Retina (tissue), 1 donor: ENCODE measurements at regions not wholly inside any gene's neighbourhood (a gene's known extent, or its start where the extent isn't known, plus 50 kb on each side); places are given as distances from the start of the nearest gene placed in this dataset.

Source experiments
- DNase-seq: peaks from one replicate; pipeline ENCODE4 v3.0.0-alpha.2; 2016

DNA sequence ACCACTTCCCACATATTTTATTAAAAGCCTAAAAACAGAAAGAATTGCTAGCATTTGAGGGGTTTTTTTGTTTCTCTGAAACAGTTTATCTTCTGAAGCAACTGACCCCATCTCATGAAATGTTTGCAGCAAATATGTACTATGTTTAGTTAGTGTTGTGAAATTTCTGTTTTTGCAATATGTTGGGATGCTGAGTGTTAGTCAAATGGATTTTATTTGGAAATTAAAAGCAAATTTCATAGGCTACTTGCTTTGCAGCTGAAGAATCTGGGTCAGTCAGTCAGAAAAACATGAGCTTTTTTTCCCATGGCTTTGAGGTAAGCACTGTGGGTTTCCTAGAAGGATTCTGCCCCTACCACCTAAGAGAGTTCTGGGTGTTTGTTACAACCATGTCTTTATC, 184.9 kb upstream of the DKK2 start:
- no peak for DNase-seq

DNA sequence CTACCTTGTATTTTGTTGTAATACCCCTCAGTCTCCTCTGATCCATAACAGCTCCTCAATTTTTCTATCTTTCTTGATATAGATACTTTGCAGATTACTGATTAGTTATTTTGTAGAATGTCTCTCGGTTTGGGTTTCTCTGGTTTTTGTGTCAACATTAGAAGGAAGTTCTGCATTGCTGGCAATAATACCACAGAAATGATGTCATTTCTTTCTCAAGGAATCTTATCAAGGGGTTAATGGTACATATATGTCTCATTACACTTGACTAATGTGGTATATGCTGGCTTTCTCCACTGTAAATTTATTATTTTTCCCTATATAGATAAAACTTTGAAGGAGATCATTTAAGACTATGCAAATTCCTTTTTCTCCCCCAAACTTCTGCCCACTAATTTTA, 183.6 kb upstream of the DKK2 start:
- no peak for DNase-seq

DNA sequence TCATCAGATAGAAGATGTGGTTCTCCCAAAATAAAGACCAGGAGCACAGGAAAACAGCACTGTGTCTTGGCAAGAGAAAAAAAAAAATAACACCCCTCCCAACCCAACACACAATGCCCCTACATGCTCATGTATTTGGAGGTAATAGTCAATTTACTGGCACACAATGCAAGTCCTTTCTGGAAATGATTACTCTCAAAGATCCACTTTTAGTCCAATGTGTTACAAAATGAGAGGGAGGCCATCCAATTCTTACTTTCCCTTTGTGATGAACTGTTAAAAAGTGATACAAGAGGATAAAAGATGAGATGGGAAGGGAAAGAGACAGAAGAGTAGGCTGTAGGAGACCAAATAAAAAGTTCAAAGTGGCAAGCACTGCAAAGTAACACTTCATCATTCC, 180.3 kb upstream of the DKK2 start:
- DNase-seq, result no peak

DNA sequence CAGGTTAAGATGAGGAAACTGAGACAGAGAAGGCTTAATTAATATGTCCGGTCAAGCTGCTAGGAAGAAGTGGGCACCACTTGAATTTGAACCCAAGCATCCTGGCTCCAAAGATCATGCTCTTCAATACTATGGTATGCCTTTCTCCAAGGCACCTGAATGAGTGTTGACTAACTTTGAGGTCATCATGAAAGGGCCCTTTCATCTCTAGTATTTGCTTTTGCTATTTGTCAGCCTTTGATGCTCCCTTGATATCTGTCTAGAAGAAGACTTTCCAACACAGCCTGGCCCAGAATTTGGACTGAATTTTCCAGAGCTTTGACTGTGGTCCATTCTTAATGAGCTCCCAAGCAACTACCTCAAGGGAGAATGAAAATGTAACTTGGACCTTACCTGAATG, 179.1 kb upstream of the DKK2 start:
- no peak for DNase-seq

DNA sequence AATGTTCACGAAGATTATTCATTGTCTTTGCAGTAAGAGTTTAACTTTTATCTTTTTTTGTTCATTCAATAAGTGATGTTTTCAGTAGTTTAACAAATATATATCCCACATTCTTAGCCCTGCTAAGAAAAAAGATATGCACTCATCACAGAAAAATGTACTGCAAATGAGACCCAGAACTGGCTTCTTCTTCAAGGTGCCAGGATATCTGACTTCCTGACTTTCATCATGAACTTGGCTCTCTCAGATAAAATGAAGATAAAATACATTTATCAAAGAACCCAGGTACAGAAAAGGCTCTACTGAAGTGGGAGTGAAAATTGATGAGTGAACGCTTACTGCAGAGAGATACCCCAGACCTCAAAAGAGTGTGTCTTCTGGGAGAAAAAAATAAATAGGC, 177.8 kb upstream of the DKK2 start:
- DNase-seq, result no peak

DNA sequence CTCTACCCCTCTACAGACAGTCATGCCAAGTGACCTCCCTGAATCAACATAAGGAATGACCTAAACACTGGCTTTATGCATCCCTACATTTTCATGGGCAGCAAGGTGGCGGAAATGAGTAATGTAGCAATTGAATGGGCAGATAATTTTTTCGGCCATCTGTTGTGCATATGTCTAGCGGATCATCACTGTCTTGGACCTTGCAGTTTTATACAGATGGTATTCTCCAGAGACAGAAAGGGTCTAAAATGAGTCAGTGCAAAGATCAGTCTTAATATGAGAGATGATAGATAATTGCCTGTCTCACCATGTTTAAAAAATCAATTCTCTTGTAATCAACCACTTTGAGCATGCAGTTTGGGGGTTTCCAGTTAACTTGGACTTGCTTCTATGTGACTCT, 177.3 kb upstream of the DKK2 start:
- DNase-seq, result no peak

DNA sequence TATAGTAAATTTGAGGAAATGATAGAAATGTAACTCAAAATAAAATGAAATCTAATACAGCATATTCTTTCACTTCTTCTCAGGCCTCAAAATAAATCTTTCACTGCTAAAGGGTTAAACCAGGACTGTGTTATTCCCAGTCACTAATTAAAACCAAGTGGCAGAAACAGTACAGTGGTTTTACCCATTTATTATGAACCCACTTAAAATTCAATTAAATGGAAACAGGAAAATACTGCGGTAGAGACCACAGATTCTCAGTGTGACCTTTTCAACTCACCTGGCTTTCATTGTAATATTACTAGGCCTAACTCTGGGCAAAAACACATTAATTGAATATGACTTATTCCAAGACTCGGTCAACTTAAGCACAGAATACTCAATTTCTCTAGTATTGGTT, 176.5 kb upstream of the DKK2 start:
- no peak for DNase-seq

DNA sequence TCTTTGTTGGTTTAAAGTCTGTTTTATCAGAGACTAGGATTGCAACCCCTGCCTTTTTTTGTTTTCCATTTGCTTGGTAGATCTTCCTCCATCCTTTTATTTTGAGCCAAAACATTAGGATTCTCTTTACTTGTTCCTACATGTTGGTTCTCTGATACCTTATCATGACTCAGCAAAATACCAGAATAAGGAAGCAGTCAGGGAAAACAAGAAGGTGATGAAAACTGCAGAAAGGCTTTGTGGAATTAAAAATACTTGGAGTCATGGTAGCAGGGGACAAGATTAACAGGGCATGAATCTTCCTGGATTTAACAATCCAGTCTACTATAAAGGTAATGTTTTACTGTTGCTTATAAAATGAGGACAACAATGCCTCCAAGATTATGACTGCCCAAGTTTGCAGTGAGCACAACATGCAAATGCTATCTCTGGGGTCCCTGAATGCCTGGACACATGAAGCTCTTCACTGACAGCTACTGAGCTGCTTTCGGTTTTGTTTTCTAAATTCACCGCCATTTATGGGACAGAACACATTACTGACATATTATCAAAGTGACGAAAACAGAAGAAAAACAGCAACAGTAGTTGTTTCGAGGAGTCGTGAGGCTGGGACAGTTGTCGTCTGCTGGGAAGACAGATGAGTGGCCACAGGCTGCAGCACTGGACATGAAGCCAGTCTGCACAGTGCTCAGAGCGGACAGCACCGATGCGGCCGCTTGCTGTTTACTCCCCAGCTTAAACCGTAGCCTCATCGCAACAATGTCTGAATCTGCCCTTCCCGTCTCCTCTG, 174.5 kb upstream of the DKK2 start:
- DNase-seq, result peak; percentile 2

DNA sequence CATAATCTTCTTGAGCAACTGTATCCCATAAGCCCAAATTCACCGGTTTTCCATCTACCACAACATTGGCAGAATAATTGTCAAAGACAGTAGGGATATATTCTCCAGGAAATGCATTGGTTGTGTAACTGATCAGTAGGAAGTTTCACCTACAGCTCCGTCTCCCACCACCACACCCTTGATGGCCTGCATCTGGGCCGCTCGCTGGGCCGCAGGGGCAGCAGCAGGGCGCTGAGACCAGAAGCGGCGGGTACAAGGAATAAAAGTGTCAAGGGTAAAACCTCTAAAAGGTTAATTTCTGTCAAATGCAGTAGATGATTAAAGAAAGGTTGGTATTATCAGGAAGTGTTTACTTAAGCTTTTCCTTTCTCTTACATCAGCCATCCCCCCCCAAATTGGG, 167.6 kb upstream of the DKK2 start:
- DNase-seq, result no peak

DNA sequence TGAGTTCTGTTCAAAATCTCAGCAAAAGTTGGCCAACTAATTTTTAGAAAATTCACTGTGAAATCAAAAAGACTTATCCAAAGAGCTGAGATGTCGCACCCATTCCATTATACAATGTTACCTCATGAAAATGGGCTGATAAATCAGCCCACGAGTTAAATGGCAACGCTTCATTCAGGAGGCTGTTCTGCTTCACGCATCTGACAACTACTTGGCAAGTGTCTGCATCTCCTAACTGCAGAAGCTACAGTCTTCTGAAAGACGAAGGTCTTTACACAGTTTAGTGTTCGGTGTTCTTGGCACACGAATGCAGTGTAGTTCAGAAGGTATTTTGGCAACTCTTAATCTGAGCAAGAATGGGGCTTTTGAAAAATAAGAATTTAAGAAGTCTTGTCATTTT, 166.6 kb upstream of the DKK2 start:
- DNase-seq, result no peak

DNA sequence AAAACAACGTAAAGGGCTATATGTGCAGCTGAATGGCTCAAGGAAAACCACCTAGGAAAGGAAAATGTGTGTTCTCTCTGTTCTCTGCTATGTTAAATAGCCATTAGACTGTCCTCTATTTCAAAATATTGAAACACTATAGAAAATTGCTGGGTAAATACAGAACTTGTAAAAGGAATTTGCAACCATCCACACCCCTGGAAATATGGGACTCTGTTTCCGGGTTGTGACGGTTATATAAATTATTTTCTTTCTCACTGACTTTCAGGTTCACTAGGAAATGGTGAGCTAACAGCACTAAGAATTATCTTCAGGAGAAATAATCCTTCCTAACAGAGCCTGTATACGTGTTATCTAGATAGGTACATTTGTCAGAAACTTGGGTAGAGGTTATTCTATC, 161.0 kb upstream of the DKK2 start:
- no peak for DNase-seq

DNA sequence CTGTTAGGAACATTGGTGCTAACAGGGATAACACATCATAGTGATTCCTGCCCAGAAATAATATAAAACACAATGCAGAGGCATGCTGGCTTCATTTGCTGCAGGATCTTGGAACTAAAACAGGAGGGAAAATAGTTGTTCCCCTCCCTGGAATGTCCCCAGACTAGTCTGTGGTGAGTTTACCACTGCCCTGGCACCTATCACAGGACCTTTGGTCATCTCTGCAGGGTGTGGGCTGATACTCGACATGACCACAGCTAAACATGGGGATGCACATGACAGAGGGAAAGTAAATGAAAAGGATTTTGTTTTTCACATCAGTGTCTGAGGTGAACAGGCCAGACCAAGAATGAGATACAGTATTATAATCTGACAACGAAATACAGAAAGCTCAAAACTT, 160.2 kb upstream of the DKK2 start:
- no peak for DNase-seq

DNA sequence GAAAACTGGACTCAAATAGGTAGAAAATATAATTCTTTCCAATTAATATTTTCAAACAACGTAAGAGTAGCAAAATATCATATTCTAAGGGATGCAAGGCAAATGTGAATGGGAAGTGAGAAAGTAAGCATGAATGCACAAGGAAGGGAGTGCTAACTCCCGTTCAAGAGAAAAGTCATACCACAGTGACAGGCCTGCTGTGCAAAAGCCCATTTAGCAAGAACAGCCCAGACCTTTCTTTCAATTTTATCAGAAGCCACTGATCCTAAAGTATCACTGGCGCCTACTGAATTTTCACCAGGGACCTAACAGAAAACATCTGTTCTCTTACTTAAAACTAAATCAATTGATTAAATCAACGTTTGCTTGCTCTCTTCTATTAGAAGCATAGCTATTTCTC, 157.9 kb upstream of the DKK2 start:
- DNase-seq, result no peak

DNA sequence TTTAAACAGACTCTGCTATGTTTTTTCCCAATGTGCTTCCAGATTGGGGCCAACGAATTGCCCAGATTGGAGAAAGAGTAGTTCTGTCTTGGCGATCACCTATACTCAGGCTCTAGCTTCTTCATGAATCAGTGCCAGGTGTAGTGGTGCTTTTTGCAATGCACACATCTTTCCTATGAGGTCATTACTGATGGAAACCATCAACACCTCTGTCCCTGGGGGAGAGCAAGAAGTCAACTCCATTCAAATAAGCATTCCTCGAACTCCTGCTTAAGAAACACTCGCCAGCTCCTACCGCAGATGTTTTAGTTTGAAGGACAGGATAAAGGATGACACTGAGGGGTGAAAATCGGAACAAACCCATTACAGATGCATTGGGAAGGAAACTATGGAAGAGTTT, 156.5 kb upstream of the DKK2 start:
- DNase-seq, result no peak

DNA sequence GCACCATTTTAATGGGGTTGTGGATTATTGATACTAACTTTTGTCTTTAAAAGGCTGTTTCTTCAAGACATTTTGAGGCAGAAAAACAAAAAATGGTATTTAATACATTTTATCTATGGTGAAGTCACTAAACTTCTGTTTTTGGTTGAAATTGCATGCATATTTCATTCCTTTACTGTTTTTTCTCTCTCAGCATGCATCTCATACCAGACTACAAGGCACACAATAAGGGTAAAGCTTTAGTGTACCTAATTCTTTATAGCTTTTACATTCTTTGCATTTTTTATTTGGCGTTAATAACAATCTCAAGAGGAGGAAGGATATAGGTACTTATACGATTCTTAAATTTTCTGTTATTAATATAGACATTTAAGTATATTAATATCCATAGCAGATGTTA, 151.0 kb upstream of the DKK2 start:
- no peak for DNase-seq

DNA sequence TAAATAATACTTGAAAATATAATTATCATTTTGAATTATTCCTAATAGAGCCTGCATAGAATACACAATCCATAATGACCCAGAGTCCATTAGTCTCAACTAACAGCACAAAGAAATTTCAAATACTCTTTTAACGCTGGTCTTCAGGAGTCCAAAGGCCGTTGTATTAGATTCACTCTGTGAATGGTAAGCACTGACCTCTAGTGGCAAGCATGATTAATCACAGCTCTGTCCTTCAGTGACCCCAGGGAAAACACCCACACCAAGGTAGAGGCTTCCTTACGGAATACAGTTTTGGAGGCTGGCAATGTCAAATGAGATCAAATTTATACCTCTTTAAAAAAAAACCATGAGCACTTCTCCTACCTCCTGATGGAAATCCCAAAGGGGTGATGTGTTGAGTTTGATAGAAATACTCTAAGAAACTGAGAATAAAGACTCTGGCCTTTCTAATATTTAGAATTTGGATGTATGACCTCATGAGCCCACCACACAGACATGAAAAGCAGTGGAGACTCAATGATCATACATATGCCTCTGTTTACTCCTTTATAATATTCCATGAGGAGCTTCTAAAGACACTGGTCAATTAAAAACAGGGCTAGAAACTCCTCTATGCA, 147.2 kb upstream of the DKK2 start:
- peak; percentile 49 for DNase-seq

DNA sequence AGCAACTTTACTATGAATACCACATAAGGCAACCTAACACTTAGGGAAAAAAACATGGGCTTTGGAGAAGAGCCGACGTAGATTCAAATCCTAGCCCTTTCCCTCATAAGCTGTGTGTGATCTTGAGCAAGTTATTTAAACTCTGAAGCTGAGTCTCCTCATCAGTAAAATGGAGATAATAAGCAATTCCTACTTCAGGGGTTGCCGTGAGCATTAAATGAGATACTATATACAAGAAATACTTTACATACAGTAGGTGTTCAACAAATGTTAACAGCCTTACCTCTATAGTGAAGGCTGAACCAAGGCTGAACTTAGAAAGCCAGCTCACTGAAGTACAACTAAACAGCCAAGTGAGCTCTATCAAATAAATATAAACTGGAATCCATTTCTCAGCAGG, 146.2 kb upstream of the DKK2 start:
- DNase-seq, result no peak

DNA sequence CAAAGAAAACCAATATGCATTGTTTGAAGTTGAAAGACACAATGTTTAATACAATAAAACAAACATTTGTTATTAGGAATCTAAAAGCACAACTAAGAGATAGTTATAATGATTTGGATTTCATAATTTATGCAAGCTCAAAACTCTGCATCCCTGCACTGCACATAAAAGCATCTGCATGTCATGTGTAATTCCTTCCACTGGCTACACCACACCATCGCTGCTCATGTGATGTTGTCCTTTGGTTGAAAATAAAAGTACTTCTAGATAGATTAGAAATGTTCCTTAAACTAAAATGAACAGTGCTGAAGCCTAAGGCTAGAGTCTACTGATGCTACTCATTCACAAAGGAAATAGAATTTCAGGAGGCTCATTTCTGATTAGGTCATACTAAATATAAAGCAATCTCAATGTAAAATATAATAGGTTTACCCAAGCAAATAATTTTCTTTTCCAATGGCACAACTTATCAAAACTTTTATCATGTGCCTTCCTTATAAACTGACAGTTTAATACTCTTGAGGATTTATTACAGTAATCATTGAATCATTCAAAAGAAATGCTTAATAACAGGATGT, 130.8 kb upstream of the DKK2 start:
- DNase-seq, result no peak

DNA sequence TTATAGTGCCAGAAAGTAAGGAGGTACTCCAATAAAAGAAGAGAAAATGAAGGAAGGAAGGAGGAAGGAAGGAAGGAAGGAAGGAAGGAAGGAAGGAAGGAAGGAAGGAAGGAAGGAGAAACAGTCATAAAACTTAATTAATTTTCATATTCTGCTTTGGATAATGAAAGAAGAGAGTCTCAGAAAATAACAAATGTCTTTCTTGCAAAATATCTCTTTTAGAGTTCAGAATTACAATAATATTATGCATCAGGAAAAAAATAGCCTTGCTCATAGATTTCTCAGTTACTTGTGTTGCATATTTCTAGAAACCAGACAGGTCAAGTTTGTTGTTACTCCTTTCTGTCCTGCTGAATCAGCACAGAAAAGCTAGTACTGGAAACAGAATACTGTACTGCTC, 130.1 kb upstream of the DKK2 start:
- no peak for DNase-seq

DNA sequence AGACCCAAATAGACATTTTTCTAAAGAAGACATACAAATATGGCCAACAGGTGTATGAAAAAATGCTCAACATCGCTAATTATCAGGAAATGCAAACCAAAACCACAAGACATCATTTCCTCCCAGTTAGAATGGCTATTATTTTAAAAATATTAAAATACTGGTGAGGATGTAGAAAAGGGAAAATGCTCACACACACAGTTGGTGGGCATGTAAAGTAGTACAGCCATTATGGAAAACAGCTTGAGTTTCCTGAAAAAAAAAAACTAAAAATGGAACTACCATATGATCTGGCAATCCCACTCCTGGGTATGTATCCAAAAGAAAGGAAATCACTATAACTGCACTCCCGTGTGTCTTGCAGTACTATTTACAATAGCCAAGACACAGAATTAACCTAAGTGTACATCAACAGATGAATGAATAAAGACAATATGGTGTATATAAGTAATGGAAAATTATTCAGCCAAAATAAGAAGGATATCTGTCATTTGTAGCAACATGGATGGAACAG, 128.9 kb upstream of the DKK2 start:
- DNase-seq, result no peak

DNA sequence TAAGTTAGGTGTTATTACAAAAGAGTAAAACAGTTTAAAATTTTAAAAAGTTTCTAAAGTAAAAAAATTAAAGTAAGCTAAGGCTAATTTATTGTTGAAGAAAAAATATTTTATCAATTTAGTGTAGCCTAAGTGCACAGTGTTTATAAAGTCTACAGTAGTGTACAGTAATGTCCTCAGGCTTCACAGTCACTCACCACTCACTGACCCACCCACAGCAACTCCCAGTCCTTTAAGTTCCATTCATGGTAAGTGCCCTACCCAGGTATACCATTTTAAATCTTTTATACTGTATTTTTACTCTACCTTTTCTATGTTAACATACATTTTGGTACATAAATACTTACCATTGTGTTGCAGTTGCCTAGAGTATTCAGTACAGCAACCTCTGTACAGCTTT, 120.3 kb upstream of the DKK2 start:
- DNase-seq, result no peak

DNA sequence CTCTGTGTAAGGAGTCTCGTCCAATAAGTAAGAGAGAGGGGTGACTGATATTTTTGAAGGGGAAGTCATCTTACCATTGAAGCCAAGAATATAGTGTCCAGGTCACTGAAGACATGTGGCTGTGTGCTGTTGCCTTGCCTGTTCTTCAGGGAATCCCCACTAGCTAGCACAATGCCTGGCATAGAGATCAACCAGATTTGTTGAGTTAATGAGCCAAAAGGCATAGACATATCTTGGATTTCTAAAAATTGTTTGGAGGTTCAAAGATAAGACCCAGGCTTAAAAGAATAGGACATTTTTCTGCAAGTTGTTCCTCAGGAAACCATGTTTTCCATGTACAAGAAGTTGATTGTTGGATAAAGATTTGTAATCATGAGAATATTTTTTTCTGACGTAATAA, 119.3 kb upstream of the DKK2 start:
- no peak for DNase-seq

DNA sequence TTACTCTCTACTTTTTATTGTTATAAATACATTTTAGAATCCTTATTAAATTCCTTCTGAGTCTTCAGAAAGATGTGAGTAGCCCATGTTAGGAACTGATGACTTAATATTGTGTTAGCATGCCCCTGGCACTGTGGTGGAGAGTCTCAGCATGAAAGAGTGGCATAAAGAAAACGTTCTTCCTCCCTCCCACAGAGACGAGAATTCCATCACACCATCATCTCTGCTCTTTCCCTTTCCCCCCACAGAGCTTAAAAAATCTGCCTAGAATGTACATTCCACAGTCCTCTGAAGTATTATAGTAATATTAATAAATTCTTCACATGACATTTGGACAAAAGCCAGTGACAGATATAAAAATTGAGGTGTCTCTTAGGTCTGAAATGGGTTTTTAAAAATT, 117.8 kb upstream of the DKK2 start:
- no peak for DNase-seq

DNA sequence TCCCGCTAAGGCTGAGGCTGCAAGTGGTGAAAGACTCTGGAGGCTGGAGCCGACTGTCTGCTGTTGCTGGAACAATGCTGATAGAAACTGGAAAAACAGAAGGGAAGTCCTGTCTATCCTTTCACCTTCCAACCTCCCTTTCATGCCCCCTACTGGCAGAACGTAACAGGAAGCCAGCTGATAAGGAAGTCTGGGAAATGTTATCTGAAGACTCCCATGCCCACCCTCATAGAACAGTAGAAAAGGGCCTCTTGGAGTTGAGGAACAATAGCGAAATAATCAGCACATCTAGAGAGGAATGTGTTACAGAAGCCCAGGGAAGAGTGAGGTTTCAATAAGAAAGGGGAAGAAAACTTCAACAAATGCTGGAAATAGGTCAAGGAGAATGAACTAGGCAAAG, 117.1 kb upstream of the DKK2 start:
- DNase-seq, result no peak

DNA sequence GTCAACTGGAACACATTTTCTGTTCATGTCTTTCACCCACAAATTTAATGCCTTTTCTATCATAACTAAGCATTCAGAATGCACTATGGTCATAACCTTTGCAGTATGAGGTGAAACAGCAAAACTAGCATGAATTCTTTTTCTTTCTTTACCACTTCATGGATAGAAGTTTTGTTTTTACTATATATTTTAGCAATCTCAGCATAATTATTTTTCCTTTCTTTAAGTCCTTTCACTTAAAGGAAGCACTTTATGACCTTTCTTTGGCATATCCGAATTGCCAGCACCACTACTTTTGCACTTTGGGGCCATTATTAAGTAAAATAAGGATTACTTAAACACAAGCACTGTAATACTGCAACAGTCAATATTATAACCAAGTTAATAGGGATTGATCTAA, 115.1 kb upstream of the DKK2 start:
- no peak for DNase-seq
